ENCODE measurements at regions not wholly inside any gene's neighbourhood (a gene's known extent, or its start where the extent isn't known, plus 50 kb on each side); places are given as distances from the start of the nearest gene placed in this dataset.
"Not testable (repeated sequence)": the region's sequence is repeated elsewhere in the genome, so short reads cannot be mapped to it uniquely, and the experiment has no call there.

GRCh38 chr10:55790276-55790675 lies 570.8 kb downstream of the ZWINT start:
- H4K5ac ChIP-seq (ENCODE audit: insufficient read length, low read depth, low read length); H3K79me2 ChIP-seq (ENCODE audit: control insufficient read depth in 1 of 2, insufficient read depth in 2 of 2, low read length in 2 of 2); H2BK120ac ChIP-seq (replicated peaks; ENCODE audit: low read depth, low read length); CTCF ChIA-PET (ENCODE audit: partially characterized antibody); H3K9ac ChIP-seq (replicated peaks in 1 of 4; ENCODE audit: extremely low read depth in 1 of 4, low read depth in 3 of 4, low read length in 3 of 4); H2AFZ ChIP-seq (ENCODE audit: low read length); H3K18ac ChIP-seq (ENCODE audit: extremely low read depth, low read length); H3K4me2 ChIP-seq (ENCODE audit: insufficient read depth in 1 of 2, low read depth in 2 of 2, low read length in 2 of 2); H2BK5ac ChIP-seq (ENCODE audit: low read depth, low read length); H3K27ac ChIP-seq (ENCODE audit: low read depth, low read length); H3K4me1 ChIP-seq (replicated peaks in 1 of 4; ENCODE audit: control insufficient read depth in 3 of 4, insufficient read depth in 4 of 4, low read length in 3 of 4); H2BK20ac ChIP-seq (ENCODE audit: low read length); H3K23me2 ChIP-seq (ENCODE audit: low read depth, low read length); H3K4ac ChIP-seq (replicated peaks; ENCODE audit: insufficient read length, low read depth, low read length); H4K91ac ChIP-seq (replicated peaks; ENCODE audit: insufficient read length, low read length); FAIRE-seq; H2AK5ac ChIP-seq (ENCODE audit: low read depth, low read length); H3K79me1 ChIP-seq (ENCODE audit: low read depth, low read length); H3K36me3 ChIP-seq (ENCODE audit: control insufficient read depth in 2 of 4, insufficient read depth in 4 of 4, low read length in 3 of 4); H3K27me3 ChIP-seq (replicated peaks in 1 of 4; ENCODE audit: control insufficient read depth in 3 of 4, extremely low read depth in 1 of 4, insufficient read depth in 3 of 4, low read length in 3 of 4); DNase-seq (ENCODE audit: low read depth in 1 of 2, low spot score in 2 of 2); H3K4me3 ChIP-seq (ENCODE audit: extremely low read depth in 1 of 4, insufficient read depth in 2 of 4, low read depth in 3 of 4, low read length in 4 of 4); H3K9me3 ChIP-seq (ENCODE audit: insufficient read depth in 2 of 2, low read depth in 1 of 2, low read length in 1 of 2); H2BK15ac ChIP-seq (ENCODE audit: low read length); H2BK12ac ChIP-seq (ENCODE audit: low read depth, low read length); POLR2A ChIA-PET (ENCODE audit: partially characterized antibody); H3K23ac ChIP-seq (ENCODE audit: insufficient read length); H4K8ac ChIP-seq (ENCODE audit: extremely low read depth, insufficient read depth, low read length); H3K14ac ChIP-seq (ENCODE audit: insufficient read length); H3K56ac ChIP-seq (replicated peaks; ENCODE audit: insufficient read length, low read depth, low read length); H4K20me1 ChIP-seq (replicated peaks in 1 of 2; ENCODE audit: control insufficient read depth in 1 of 2, insufficient read depth in 2 of 2, low read length in 2 of 2): not testable (repeated sequence)
- WGBS, 2 experiments (ENCODE audit: extremely low coverage in 1 of 2, insufficient coverage in 1 of 2, insufficient read length in 1 of 2, insufficient replicate concordance in 2 of 2, low coverage in 1 of 2, low lambda C conversion rate in 2 of 2, missing lambda C conversion rate in 1 of 2) = 71% methylated on average over 1 of the region's 1 CpG; no CpG with 5 or more reads in 1 of the 2 experiments

All from H1 (cell line).